ENCODE measurements at regions not wholly inside any gene's neighbourhood (a gene's known extent, or its start where the extent isn't known, plus 50 kb on each side); places are given as distances from the start of the nearest gene placed in this dataset.

GRCh38 chr13:106369091-106369490 is 166.4 kb downstream of the EFNB2 start (continued):
- TF ChIP-seq CHD7 (IDR thresholded peaks at IDR 0.05; ENCODE audit: insufficient replicate concordance, low read length) (no peak), SIN3A (conservative IDR thresholded peaks at IDR 0.05 in 1 of 2, IDR thresholded peaks at IDR 0.05 in 1 of 2; ENCODE audit: low read depth in 1 of 2, low read length in 2 of 2) (no peak)
